Middle frontal gyrus (tissue), 1 donor: ENCODE measurements at regions not wholly inside any gene's neighbourhood (a gene's known extent, or its start where the extent isn't known, plus 50 kb on each side); places are given as distances from the start of the nearest gene placed in this dataset.

Experiments
- DNase-seq: peaks from one replicate; pipeline ENCODE4 v3.0.0-alpha.2; 2015; ENCODE audit warnings: low spot score; ENCODE audit errors: extremely low spot score

- DNase-seq: no peak
Observed at GRCh38 chr6:87808005-87808757, 106.1 kb upstream of the AKIRIN2 start.

- no peak for DNase-seq
Observed at GRCh38 chr6:87807475-87807874, 105.4 kb upstream of the AKIRIN2 start.

GRCh38 chr6:87806635-87807034 lies 104.6 kb upstream of the AKIRIN2 start:
- no peak for DNase-seq

- no peak for DNase-seq
Observed at GRCh38 chr6:87806099-87806498, 104.1 kb upstream of the AKIRIN2 start.

- no peak for DNase-seq
Observed at GRCh38 chr6:87803791-87804190, 101.8 kb upstream of the AKIRIN2 start.

- no peak for DNase-seq
Observed at GRCh38 chr6:87799651-87800050, 97.6 kb upstream of the AKIRIN2 start.

GRCh38 chr6:87798393-87799278 lies 96.6 kb upstream of the AKIRIN2 start:
- DNase-seq: no peak

GRCh38 chr6:87794922-87795885 lies 93.2 kb upstream of the AKIRIN2 start:
- DNase-seq: no peak

GRCh38 chr6:87793315-87793714 lies 91.3 kb upstream of the AKIRIN2 start:
- no peak for DNase-seq

GRCh38 chr6:87791982-87792381 lies 89.9 kb upstream of the AKIRIN2 start:
- no peak for DNase-seq

- DNase-seq: no peak
Observed at GRCh38 chr6:87791485-87791884, 89.5 kb upstream of the AKIRIN2 start.

- DNase-seq: no peak
Observed at GRCh38 chr6:87791029-87791428, 89.0 kb upstream of the AKIRIN2 start.

- no peak for DNase-seq
Observed at GRCh38 chr6:87789900-87790290, 87.9 kb upstream of the AKIRIN2 start.

- DNase-seq: no peak
Observed at GRCh38 chr6:87789198-87789899, 87.3 kb upstream of the AKIRIN2 start.

GRCh38 chr6:87788141-87788540 lies 86.1 kb upstream of the AKIRIN2 start:
- no peak for DNase-seq

- DNase-seq: no peak
Observed at GRCh38 chr6:87785229-87785862, 83.3 kb upstream of the AKIRIN2 start.

GRCh38 chr6:87784690-87785089 lies 82.7 kb upstream of the AKIRIN2 start:
- DNase-seq: no peak

- no peak for DNase-seq
Observed at GRCh38 chr6:87784051-87784450, 82.0 kb upstream of the AKIRIN2 start.

- no peak for DNase-seq
Observed at GRCh38 chr6:87779542-87779941, 77.5 kb upstream of the AKIRIN2 start.
